MM.1S (cell line): ENCODE measurements at regions not wholly inside any gene's neighbourhood (a gene's known extent, or its start where the extent isn't known, plus 50 kb on each side); places are given as distances from the start of the nearest gene placed in this dataset.

ENCODE experiments used
- DNase-seq: peaks from one replicate; pipeline ENCODE4 v3.0.0-alpha.2; 2015
- H2AFZ ChIP-seq: fragments of 300-600 bp; sonication (generic); 2 replicates; pipeline ENCODE4 v1.6.0; 2016; ENCODE audit warnings: antibody characterized with exemption, low read length
- H3F3A ChIP-seq: fragments of 300-600 bp; sonication (generic); 2 replicates; pipeline ENCODE4 v1.6.1; 2016; ENCODE audit warnings: mild to moderate bottlenecking, antibody characterized with exemption, low read length, moderate library complexity, mixed read lengths; ENCODE audit not compliant: insufficient read depth
- H3K27ac ChIP-seq: fragments of 300-600 bp; sonication (generic); 2 replicates; pipeline ENCODE4 v1.5.1; 2016; ENCODE audit warnings: mild to moderate bottlenecking, low read length
- H3K27me3 ChIP-seq: fragments of 300-600 bp; sonication (generic); replicated peaks from 2 replicates; pipeline ENCODE4 v1.6.0; 2016; ENCODE audit warnings: low read length; ENCODE audit not compliant: insufficient read depth
- H3K36me3 ChIP-seq: fragments of 300-600 bp; sonication (generic); replicated peaks from 2 replicates; pipeline ENCODE4 v1.6.1; 2016; ENCODE audit warnings: mild to moderate bottlenecking, low read length, mixed read lengths; ENCODE audit not compliant: insufficient read depth
- H3K4me1 ChIP-seq: fragments of 300-600 bp; sonication (generic); 2 replicates; pipeline ENCODE4 v1.6.1; 2016; ENCODE audit warnings: low read length, mixed read lengths
- H3K4me2 ChIP-seq: fragments of 300-600 bp; sonication (generic); 2 replicates; pipeline ENCODE4 v1.6.0; 2016; ENCODE audit warnings: low read depth, low read length
- H3K4me3 ChIP-seq: fragments of 300-600 bp; sonication (generic); 2 replicates; pipeline ENCODE4 v1.5.1; 2016; ENCODE audit warnings: low read length, mixed read lengths
- H3K79me2 ChIP-seq: fragments of 300-600 bp; sonication (generic); 2 replicates; pipeline ENCODE4 v1.6.1; 2016; ENCODE audit warnings: mixed run types, low read length, mixed read lengths
- H3K9ac ChIP-seq: fragments of 300-600 bp; sonication (generic); 2 replicates; pipeline ENCODE4 v1.6.1; 2016; ENCODE audit warnings: low read length, mixed read lengths
- H3K9me2 ChIP-seq: fragments of 300-600 bp; sonication (generic); replicated peaks from 2 replicates; pipeline ENCODE4 v1.6.1; 2016; ENCODE audit warnings: mild to moderate bottlenecking, low read length, mixed read lengths; ENCODE audit not compliant: insufficient read depth
- H3K9me3 ChIP-seq: fragments of 300-600 bp; sonication (generic); replicated peaks from 2 replicates; pipeline ENCODE4 v1.6.1; 2016; ENCODE audit warnings: mild to moderate bottlenecking, low read length, mixed read lengths; ENCODE audit not compliant: insufficient read depth
- H4K20me1 ChIP-seq: fragments of 300-600 bp; sonication (generic); 2 replicates; pipeline ENCODE4 v1.6.1; 2016; ENCODE audit warnings: mild to moderate bottlenecking, low read length, moderate library complexity, mixed read lengths; ENCODE audit not compliant: insufficient read depth
- CTCF ChIP-seq: fragments of 300-600 bp; sonication (generic); IDR thresholded peaks from 2 replicates; pipeline ENCODE4 v1.5.1; 2016; ENCODE audit warnings: antibody characterized with exemption, low read length, mixed read lengths
- EZH2 ChIP-seq: fragments of 300-600 bp; sonication (generic); optimal IDR thresholded peaks from 2 replicates; pipeline ENCODE3; 2017; ENCODE audit warnings: low read depth, mild to moderate bottlenecking, antibody characterized with exemption, low read length, mixed read lengths
- EZH2phosphoT487 ChIP-seq: fragments of 300-600 bp; sonication (generic); IDR thresholded peaks from 2 replicates; pipeline ENCODE4 v1.6.1; 2018; ENCODE audit warnings: antibody characterized with exemption, low read length

GRCh38 chr5:67942421-67942820 lies 273.1 kb upstream of the PIK3R1 start:
- no peak for DNase-seq
- Histone ChIP-seq H4K20me1 (no peaks in the 10 kb centered on the region), H3K9ac (no peak overlapping the region), H3F3A (no peaks in the 10 kb centered on the region), H3K4me2 (no peak overlapping the region), H3K27ac (no peak overlapping the region), H3K79me2 (no peaks in the 10 kb centered on the region), H3K4me1 (no peaks in the 10 kb centered on the region), H3K4me3 (no peak overlapping the region), H3K27me3 (no peaks in the 10 kb centered on the region), H2AFZ (no peak overlapping the region), H3K9me3 (no peaks in the 10 kb centered on the region), H3K9me2 (no peaks in the 10 kb centered on the region), H3K36me3 (no peaks in the 10 kb centered on the region)
- TF ChIP-seq CTCF: no peak
- no peak for TF ChIP-seq EZH2phosphoT487
- no peak for TF ChIP-seq EZH2

DNA sequence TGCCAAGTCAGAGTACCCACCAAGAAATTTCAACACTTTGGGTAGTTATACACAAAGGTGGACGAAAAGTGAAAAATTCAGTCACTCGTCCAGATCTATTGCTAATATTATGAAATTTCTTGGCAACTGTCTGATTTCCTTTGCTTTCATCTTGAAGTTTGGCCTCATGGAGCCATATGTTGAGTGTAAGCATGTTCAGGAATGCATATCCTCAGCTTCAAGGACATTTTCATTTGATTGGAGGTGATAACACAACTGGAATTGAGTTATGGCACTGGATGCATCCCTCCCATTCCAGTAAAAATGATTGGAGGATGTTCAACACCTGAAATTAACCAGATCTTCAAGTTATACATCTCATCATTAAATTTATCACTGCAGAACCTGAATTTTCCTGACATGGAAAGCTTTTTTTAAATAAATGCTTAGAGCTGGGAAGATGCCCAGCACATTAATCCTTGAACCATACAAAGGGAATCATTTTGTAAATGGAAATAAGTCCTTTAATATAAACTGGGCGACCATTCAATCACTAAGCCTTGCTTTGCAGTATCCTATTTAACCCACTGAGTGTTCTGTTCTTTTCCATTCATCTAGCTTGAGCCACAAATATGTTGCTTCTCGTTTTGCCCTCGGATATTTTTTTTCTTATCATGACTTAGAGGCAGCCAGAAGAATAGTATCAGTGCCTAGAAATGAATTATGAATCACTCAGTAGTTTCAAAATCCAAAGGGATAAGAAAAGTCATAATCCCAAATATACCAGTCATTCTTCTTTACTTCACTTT lies 273.7 kb upstream of the PIK3R1 start:
- no peaks in the 10 kb centered on the region for H3K36me3 ChIP-seq
- no peak overlapping the region for H2AFZ ChIP-seq
- no peak overlapping the region for H3K4me3 ChIP-seq
- no peak overlapping the region for H3K27ac ChIP-seq
- no peaks in the 10 kb centered on the region for H3F3A ChIP-seq
- no peaks in the 10 kb centered on the region for H3K79me2 ChIP-seq
- DNase-seq: no peak
- H3K9me2 ChIP-seq: no peaks in the 10 kb centered on the region
- no peaks in the 10 kb centered on the region for H4K20me1 ChIP-seq
- H3K4me1 ChIP-seq: no peaks in the 10 kb centered on the region
- H3K4me2 ChIP-seq: no peak overlapping the region
- H3K9ac ChIP-seq: no peak overlapping the region
- no peaks in the 10 kb centered on the region for H3K27me3 ChIP-seq
- TF ChIP-seq EZH2phosphoT487: no peak
- TF ChIP-seq EZH2: no peak
- no peaks in the 10 kb centered on the region for H3K9me3 ChIP-seq

DNA sequence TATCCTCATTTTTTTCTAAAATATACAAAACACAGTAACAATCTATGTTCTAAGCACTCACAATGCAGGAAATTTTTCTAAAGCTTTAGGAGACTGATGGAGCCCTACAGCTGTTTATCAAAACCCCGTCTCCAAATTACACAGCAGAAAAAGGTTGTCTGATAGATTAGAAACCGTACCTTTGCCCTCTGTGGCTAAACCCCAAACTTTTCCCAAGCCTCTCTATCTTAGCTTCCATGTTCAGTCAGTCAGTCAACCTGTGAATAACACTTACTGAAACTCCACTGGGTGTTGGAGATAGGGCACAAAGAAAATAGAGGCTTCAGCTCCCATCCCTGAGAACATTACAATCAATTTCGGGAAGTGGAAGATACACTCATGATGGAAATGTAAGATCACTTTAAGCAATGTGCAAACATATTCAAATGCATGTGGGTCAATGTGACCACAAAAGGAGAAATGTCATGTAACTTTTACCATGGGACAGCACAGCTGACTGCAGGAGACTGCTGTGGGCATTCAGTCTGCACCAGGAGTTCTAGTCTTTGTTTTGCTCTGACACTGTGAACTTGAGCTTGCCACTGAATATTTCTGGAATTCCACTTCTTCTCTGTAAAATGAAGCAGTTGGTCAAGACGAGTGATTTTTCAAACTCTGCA lies 279.5 kb upstream of the PIK3R1 start:
- H3F3A ChIP-seq: no peaks in the 10 kb centered on the region
- no peaks in the 10 kb centered on the region for H3K9me2 ChIP-seq
- H3K79me2 ChIP-seq: no peaks in the 10 kb centered on the region
- no peak overlapping the region for H3K27ac ChIP-seq
- no peak for TF ChIP-seq EZH2
- no peak for TF ChIP-seq CTCF
- no peak for TF ChIP-seq EZH2phosphoT487
- H3K36me3 ChIP-seq: no peaks in the 10 kb centered on the region
- no peak overlapping the region for H2AFZ ChIP-seq
- DNase-seq: no peak
- H3K4me2 ChIP-seq: no peak overlapping the region
- no peaks in the 10 kb centered on the region for H3K4me1 ChIP-seq
- no peak overlapping the region for H3K4me3 ChIP-seq
- no peaks in the 10 kb centered on the region for H3K9me3 ChIP-seq
- H4K20me1 ChIP-seq: no peaks in the 10 kb centered on the region
- H3K27me3 ChIP-seq: no peaks in the 10 kb centered on the region
- no peak overlapping the region for H3K9ac ChIP-seq

DNA sequence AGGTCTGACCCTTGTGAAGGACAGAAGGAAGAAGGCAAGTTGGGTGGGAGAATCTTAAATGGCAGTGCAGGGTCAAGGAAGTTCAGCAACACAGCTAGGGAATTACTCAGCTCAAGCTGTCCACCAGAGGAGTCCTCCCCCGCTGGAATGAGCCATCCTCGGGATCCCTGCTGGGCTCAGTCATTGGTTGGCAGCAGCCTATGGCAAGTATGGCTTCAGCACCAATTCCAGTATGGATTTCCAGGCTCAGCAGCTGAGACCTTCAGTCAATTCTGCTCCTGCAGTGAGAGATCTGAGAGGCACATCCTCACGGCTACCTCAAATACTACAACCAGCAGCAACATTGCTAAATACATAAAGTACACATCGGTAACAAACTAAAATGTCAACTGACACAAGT lies 280.6 kb upstream of the PIK3R1 start:
- H4K20me1 ChIP-seq: no peaks in the 10 kb centered on the region
- TF ChIP-seq EZH2phosphoT487: no peak
- no peak for TF ChIP-seq EZH2
- no peak for TF ChIP-seq CTCF
- no peaks in the 10 kb centered on the region for H3F3A ChIP-seq
- DNase-seq: no peak
- no peak overlapping the region for H3K9ac ChIP-seq
- no peak overlapping the region for H3K4me2 ChIP-seq
- H3K79me2 ChIP-seq: no peaks in the 10 kb centered on the region
- H3K9me2 ChIP-seq: no peaks in the 10 kb centered on the region
- no peaks in the 10 kb centered on the region for H3K27me3 ChIP-seq
- no peaks in the 10 kb centered on the region for H3K36me3 ChIP-seq
- H3K27ac ChIP-seq: no peak overlapping the region
- H2AFZ ChIP-seq: no peak overlapping the region
- H3K4me3 ChIP-seq: no peak overlapping the region
- H3K4me1 ChIP-seq: no peaks in the 10 kb centered on the region
- no peaks in the 10 kb centered on the region for H3K9me3 ChIP-seq
